ENCODE measurements at regions not wholly inside any gene's neighbourhood (a gene's known extent, or its start where the extent isn't known, plus 50 kb on each side); places are given as distances from the start of the nearest gene placed in this dataset.

- TF ChIP-seq, protein P1, sequence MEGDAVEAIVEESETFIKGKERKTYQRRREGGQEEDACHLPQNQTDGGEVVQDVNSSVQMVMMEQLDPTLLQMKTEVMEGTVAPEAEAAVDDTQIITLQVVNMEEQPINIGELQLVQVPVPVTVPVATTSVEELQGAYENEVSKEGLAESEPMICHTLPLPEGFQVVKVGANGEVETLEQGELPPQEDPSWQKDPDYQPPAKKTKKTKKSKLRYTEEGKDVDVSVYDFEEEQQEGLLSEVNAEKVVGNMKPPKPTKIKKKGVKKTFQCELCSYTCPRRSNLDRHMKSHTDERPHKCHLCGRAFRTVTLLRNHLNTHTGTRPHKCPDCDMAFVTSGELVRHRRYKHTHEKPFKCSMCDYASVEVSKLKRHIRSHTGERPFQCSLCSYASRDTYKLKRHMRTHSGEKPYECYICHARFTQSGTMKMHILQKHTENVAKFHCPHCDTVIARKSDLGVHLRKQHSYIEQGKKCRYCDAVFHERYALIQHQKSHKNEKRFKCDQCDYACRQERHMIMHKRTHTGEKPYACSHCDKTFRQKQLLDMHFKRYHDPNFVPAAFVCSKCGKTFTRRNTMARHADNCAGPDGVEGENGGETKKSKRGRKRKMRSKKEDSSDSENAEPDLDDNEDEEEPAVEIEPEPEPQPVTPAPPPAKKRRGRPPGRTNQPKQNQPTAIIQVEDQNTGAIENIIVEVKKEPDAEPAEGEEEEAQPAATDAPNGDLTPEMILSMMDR (IDR thresholded peaks at IDR 0.05) = no peak
- no peak for TF ChIP-seq POLR2AphosphoS5 (IDR thresholded peaks at IDR 0.05)
Observed at GRCh38 chr14:100408350-100409002, 85.3 kb downstream of the SLC25A47 start.
